Urinary bladder (tissue), 3 donors: ENCODE measurements at regions not wholly inside any gene's neighbourhood (a gene's known extent, or its start where the extent isn't known, plus 50 kb on each side); places are given as distances from the start of the nearest gene placed in this dataset.
"Not testable (repeated sequence)": the region's sequence is repeated elsewhere in the genome, so short reads cannot be mapped to it uniquely, and the experiment has no call there.

Experiments used
- DNase-seq: peaks from one replicate; pipeline ENCODE4 v3.0.0-alpha.2; 2015; ENCODE audit errors: extremely low spot score
- H3K27ac ChIP-seq: one replicate; pipeline ENCODE4 v1.5.1; 2013; ENCODE audit warnings: low read depth, mild to moderate bottlenecking, moderate library complexity
- H3K36me3 ChIP-seq: one replicate; pipeline ENCODE4 v1.6.1; 2013; ENCODE audit warnings: mild to moderate bottlenecking, moderate library complexity; ENCODE audit not compliant: insufficient read depth
- H3K4me1 ChIP-seq: one replicate; pipeline ENCODE4 v1.6.1; 2013; ENCODE audit warnings: mild to moderate bottlenecking, moderate library complexity; ENCODE audit not compliant: insufficient read depth
- H3K4me3 ChIP-seq: one replicate; pipeline ENCODE4 v1.5.1; 2013; ENCODE audit warnings: low read depth, low read length
- WGBS: extraction: QIAGEN DNeasy Blood & Tissue Kit; methylation state at CpG from one replicate; pipeline ENCODE4 v1.1.7; 2013; 5-methylcytosine and 5-hydroxymethylcytosine counted together
- donor health status: healthy with polysubstance abuse.
- donor health status: healthy.

- H3K36me3 ChIP-seq: no peaks in the 10 kb centered on the region
- H3K4me3 ChIP-seq: no peak overlapping the region
- no peaks in the 10 kb centered on the region for H3K4me1 ChIP-seq
- H3K27ac ChIP-seq: no peak overlapping the region
- WGBS: 48% methylated on average over 3 of the region's 3 CpGs
- no peak for DNase-seq
Observed at GRCh38 chr4:159937595-159937994, 834.7 kb downstream of the RAPGEF2 start.

DNA sequence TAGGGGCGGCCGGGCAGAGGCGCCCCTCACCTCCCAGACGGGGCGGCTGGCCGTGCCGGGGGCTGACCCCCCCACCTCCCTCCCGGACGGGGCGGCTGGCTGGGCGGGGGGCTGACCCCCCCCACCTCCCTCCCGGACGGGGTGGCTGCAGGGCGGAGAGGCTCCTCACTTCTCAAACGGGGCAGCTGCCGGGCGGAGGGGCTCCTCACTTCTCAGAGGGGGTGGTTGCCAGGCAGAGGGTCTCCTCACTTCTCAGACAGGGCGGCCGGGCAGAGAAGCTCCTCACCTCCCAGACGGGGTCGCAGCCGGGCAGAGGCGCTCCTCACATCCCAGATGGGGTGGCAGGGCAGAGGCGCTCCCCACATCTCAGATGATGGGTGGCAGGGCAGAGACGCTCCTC is 836.8 kb downstream of the RAPGEF2 start:
- H3K36me3 ChIP-seq, H3K4me1 ChIP-seq, H3K4me3 ChIP-seq, DNase-seq, H3K27ac ChIP-seq: not testable (repeated sequence)
- WGBS: 96% methylated on average over 23 of the region's 25 CpGs

- no peak for DNase-seq
- no peak overlapping the region for H3K27ac ChIP-seq
- H3K36me3 ChIP-seq: no peaks in the 10 kb centered on the region
- no peaks in the 10 kb centered on the region for H3K4me1 ChIP-seq
- 84% methylated on average over 3 of the region's 3 CpGs for WGBS
- no peak overlapping the region for H3K4me3 ChIP-seq
Observed at GRCh38 chr4:159941076-159941475, 838.2 kb downstream of the RAPGEF2 start.

DNA sequence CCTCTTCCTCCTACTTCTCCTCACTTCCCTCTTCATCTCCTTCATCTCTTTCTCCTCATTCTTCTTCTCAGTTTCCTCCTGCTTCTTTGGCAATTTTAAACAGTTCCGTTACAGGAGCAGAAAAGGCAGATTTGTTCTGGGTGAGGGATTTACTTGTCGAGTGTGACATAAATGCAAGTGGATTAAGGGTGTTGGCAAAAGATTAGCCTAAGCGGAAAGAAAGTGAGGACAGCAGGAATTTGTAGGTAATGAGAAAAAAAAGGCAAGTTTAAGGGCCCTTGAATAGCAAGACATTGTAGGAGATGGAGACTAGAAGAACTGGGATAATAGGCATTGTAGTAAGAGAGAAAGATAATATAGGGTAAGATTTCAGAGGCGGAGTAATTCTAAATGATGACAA is 841.6 kb downstream of the RAPGEF2 start:
- WGBS: 67% methylated on average over 4 of the region's 4 CpGs
- no peak for DNase-seq
- Histone ChIP-seq H3K36me3 (no peaks in the 10 kb centered on the region), H3K4me3 (no peak overlapping the region), H3K4me1 (no peaks in the 10 kb centered on the region), H3K27ac (no peak overlapping the region)

DNA sequence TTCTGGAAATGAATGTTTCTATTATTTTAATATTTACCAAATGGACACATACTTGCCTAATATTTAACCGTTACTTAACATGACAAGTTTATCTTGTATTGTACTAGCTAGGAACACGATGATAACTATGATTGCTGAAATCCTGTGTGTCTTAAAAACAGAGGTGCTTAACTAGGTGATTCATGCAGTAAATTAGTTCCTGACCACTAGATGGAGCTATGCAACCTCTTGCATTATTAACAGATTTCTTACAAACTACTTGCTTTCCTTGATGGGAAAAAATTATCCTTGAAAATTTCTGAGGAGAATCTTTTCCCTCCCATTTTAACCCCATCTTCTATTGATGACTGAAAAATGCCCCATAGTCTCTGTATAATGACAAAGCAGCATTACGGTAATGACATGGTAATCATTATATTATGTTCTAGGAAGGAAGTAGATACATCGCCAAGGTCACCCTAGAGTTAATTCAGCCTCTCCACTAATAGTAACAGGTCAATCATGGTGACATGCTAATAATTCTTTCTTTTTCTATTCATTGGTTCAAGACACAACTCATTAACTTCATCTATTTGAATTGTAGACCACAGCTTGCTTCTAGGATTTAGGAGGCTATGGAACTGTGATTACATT is 844.2 kb downstream of the RAPGEF2 start:
- H3K4me1 ChIP-seq: no peaks in the 10 kb centered on the region
- no peak overlapping the region for H3K4me3 ChIP-seq
- H3K36me3 ChIP-seq: no peaks in the 10 kb centered on the region
- peak; percentile 50 for DNase-seq
- H3K27ac ChIP-seq: no peak overlapping the region
- 42% methylated on average over 4 of the region's 4 CpGs for WGBS

DNA sequence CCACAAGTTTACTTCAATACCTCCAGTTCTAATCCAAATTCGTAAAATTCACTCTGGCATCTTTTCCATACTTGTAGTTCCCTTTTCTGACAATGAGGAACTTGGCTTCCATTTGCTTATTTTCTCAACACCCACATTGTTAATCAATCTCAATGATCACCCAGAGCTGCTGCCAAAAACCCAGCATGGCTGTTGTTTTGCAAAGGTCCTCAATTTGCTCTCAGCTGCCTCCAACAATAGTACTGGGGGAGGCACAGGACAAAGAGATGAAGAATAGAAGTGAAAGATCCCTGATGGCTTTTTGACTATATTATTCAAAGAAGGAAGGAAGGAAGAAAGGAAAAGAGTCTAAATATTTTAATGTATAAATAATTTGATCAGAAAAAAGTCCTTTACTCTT is 847.8 kb downstream of the RAPGEF2 start:
- no peaks in the 10 kb centered on the region for H3K4me1 ChIP-seq
- 71% methylated on average over 1 of the region's 1 CpG for WGBS
- DNase-seq: no peak
- no peaks in the 10 kb centered on the region for H3K36me3 ChIP-seq
- H3K27ac ChIP-seq: no peak overlapping the region
- no peak overlapping the region for H3K4me3 ChIP-seq

- no peak for DNase-seq
- no peaks in the 10 kb centered on the region for H3K4me1 ChIP-seq
- H3K27ac ChIP-seq: no peak overlapping the region
- H3K36me3 ChIP-seq: no peaks in the 10 kb centered on the region
- WGBS: 74% methylated on average over 4 of the region's 4 CpGs
- no peak overlapping the region for H3K4me3 ChIP-seq
Observed at GRCh38 chr4:159966746-159967145, 863.9 kb downstream of the RAPGEF2 start.

DNA sequence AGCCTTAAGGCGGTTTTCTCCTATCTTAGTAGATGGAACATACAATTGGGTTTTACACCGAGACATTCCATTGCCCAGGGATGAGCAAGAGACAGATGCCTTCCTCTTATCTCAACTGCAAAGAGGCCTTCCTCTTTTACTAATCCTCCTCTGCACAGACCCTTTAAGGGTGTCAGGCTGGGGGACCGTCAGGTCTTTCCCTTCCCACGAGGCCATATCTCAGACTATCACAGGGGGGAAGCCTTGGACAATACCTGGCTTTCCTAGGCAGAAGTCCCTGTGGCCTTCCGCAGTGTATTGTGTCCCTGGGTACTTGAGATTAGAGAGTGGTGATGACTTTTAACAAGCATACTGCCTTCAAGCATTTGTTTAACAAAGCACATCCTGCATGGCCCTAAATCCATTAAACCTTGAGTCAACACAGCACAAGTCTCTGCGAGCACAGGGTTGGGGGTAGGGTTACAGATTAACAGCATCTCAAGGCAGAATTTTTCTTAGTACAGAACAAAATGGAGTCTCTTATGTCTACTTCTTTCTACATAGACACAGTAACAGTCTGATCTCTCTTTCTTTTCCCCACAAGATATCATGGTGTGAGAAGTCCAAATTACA is 874.1 kb downstream of the RAPGEF2 start:
- not testable (repeated sequence) for H3K4me1 ChIP-seq, H3K4me3 ChIP-seq, DNase-seq, H3K27ac ChIP-seq, H3K36me3 ChIP-seq
- WGBS: 39% methylated on average over 6 of the region's 6 CpGs

- Histone ChIP-seq H3K4me3 (no peak overlapping the region), H3K27ac (no peak overlapping the region), H3K4me1 (no peaks in the 10 kb centered on the region), H3K36me3 (no peaks in the 10 kb centered on the region)
- WGBS: 91% methylated on average over 9 of the region's 9 CpGs
- no peak for DNase-seq
Observed at GRCh38 chr4:159977907-159978617, 875.2 kb downstream of the RAPGEF2 start.

DNA sequence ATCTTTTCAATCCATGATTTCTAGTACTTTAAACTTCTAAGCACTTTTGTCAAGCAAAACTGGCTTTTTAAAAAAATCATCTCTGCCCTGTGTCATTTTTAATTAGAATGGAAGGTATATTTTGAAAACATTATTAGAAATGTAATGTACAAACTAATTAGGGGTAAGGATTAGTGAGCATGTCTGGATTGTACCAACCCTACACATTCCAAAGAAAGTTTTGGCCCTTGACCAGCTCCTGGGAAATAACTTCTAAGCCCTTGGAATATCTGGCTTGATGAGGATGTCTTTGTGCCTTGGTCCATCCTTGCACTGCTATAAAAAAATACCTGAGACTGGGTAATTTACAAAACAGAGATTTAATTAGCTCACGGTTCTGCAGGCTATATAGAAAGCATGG is 876.5 kb downstream of the RAPGEF2 start:
- Histone ChIP-seq H3K4me1 (no peaks in the 10 kb centered on the region), H3K36me3 (no peaks in the 10 kb centered on the region), H3K4me3 (no peak overlapping the region), H3K27ac (no peak overlapping the region)
- WGBS: 72% methylated on average over 1 of the region's 1 CpG
- no peak for DNase-seq

DNA sequence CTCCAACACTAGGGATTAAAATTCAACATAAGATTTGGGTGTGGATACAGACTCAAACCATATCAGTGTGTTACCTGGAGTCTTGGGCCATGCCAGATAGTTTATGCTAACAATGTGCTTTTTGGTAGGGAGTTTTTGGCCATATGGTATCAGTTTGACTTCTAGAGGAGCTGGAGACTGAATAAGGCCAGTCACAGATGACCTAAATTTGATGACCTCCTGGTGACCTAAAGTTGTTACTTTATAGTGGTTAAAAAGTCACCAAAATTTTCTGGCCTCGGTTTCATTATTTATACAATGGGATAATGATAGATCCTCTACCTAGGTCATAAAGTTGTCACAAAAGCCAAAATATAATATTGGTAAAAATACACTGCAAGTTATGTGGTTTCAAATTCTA is 877.1 kb downstream of the RAPGEF2 start:
- Histone ChIP-seq H3K27ac (no peak overlapping the region), H3K4me3 (no peak overlapping the region), H3K4me1 (no peaks in the 10 kb centered on the region), H3K36me3 (no peaks in the 10 kb centered on the region)
- DNase-seq: no peak
- 30% methylated on average over 1 of the region's 1 CpG for WGBS

- Histone ChIP-seq H3K36me3 (no peaks in the 10 kb centered on the region), H3K27ac (no peak overlapping the region), H3K4me3 (no peak overlapping the region), H3K4me1 (no peaks in the 10 kb centered on the region)
- WGBS: 73% methylated on average over 3 of the region's 3 CpGs
- DNase-seq: no peak
Observed at GRCh38 chr4:159980826-159981468, 878.1 kb downstream of the RAPGEF2 start.

GRCh38 chr4:159981469-159981856 is 878.6 kb downstream of the RAPGEF2 start:
- no peak overlapping the region for H3K4me3 ChIP-seq
- no peaks in the 10 kb centered on the region for H3K36me3 ChIP-seq
- H3K27ac ChIP-seq: no peak overlapping the region
- no peak for DNase-seq
- no peaks in the 10 kb centered on the region for H3K4me1 ChIP-seq

DNA sequence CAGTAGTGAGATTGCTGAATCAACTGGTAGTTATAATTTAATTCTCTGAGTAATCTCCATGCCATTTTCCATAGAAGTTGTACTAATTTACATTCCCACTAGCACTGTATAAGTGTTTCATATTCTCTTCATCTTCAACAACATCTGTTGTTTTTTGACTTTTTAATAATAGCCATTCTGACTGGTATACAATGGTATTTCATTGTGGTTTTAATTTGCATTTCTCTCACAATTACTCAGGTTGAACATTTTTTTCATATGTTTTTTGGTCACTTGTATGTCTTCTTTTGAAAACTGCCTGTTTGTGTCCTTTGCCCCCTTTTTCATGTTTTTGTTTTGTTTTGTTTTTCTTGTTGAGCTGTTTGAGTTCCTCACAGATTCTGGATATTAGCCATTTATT is 880.2 kb downstream of the RAPGEF2 start:
- DNase-seq: no peak
- H3K4me3 ChIP-seq: no peak overlapping the region
- H3K27ac ChIP-seq: no peak overlapping the region
- H3K36me3 ChIP-seq: no peaks in the 10 kb centered on the region
- H3K4me1 ChIP-seq: no peaks in the 10 kb centered on the region
